ENCODE measurements at regions not wholly inside any gene's neighbourhood (a gene's known extent, or its start where the extent isn't known, plus 50 kb on each side); places are given as distances from the start of the nearest gene placed in this dataset.

- Histone ChIP-seq H2AFZ (ENCODE audit: low read depth, low read length) (no peak overlapping the region), H3K4me2 (ENCODE audit: low read length) (no peak overlapping the region), H3K27ac (ENCODE audit: low read length) (no peak overlapping the region), H3K79me2 (replicated peaks; ENCODE audit: insufficient read depth, low read length) (no peaks in the 10 kb centered on the region), H3F3A (ENCODE audit: insufficient read depth, low read length, poor library complexity, severe bottlenecking) (no peaks in the 10 kb centered on the region), H3K27me3 (ENCODE audit: insufficient read depth, low read depth, low read length) (no peaks in the 10 kb centered on the region), H4K20me1 (ENCODE audit: insufficient read depth) (no peaks in the 10 kb centered on the region), H3K4me3 (ENCODE audit: low read length) (no peak overlapping the region), H3K36me3 (ENCODE audit: insufficient read depth, low read length) (no peaks in the 10 kb centered on the region), H3K9ac (ENCODE audit: low read length) (no peak overlapping the region), H3K9me3 (ENCODE audit: low read length) (no peaks in the 10 kb centered on the region), H3K9me2 (ENCODE audit: insufficient read depth, low read length) (no peaks in the 10 kb centered on the region)
- no peak for TF ChIP-seq RAD21 (conservative IDR thresholded peaks at IDR 0.05)
- TF ChIP-seq POLR2AphosphoS5 (IDR thresholded peaks at IDR 0.05) = no peak
- no peak for TF ChIP-seq EP300 (conservative IDR thresholded peaks at IDR 0.05; ENCODE audit: poor library complexity, severe bottlenecking)
- TF ChIP-seq TAF1 (IDR thresholded peaks at IDR 0.05; ENCODE audit: low read depth) = no peak
- TF ChIP-seq CTCF (IDR thresholded peaks at IDR 0.05; ENCODE audit: poor library complexity, severe bottlenecking) = no peak
- no peak for TF ChIP-seq REST (IDR thresholded peaks at IDR 0.05; ENCODE audit: borderline replicate concordance)
- no peak for TF ChIP-seq EZH2 (IDR thresholded peaks at IDR 0.05; ENCODE audit: borderline replicate concordance, insufficient read depth, low read length, poor library complexity, severe bottlenecking)
- no peak for TF ChIP-seq SMC3 (conservative IDR thresholded peaks at IDR 0.05; ENCODE audit: poor library complexity)
- TF ChIP-seq MXI1 (conservative IDR thresholded peaks at IDR 0.05; ENCODE audit: poor library complexity, severe bottlenecking) = no peak
These were observed 492.2 kb downstream of the FLRT2 start for GRCh38 chr14:86022031-86022629.

GRCh38 chr14:86020841-86021240 lies 490.9 kb downstream of the FLRT2 start:
- TF ChIP-seq MXI1 (conservative IDR thresholded peaks at IDR 0.05; ENCODE audit: poor library complexity, severe bottlenecking) (no peak), TAF1 (IDR thresholded peaks at IDR 0.05; ENCODE audit: low read depth) (no peak), EZH2 (IDR thresholded peaks at IDR 0.05; ENCODE audit: borderline replicate concordance, insufficient read depth, low read length, poor library complexity, severe bottlenecking) (no peak), CTCF (IDR thresholded peaks at IDR 0.05; ENCODE audit: poor library complexity, severe bottlenecking) (no peak), REST (IDR thresholded peaks at IDR 0.05; ENCODE audit: borderline replicate concordance) (no peak), SMC3 (conservative IDR thresholded peaks at IDR 0.05; ENCODE audit: poor library complexity) (no peak)
- Histone ChIP-seq H3K9ac (ENCODE audit: low read length) (no peak overlapping the region), H3K9me2 (ENCODE audit: insufficient read depth, low read length) (no peaks in the 10 kb centered on the region)

More at GRCh38 chr14:86020841-86021240, 490.9 kb downstream of the FLRT2 start:
- no peaks in the 10 kb centered on the region for H3K9me3 ChIP-seq (ENCODE audit: low read length)
- no peak overlapping the region for H2AFZ ChIP-seq (ENCODE audit: low read depth, low read length)
- no peaks in the 10 kb centered on the region for H3K79me2 ChIP-seq (replicated peaks; ENCODE audit: insufficient read depth, low read length)
- no peak overlapping the region for H3K4me2 ChIP-seq (ENCODE audit: low read length)
- H3K27ac ChIP-seq (ENCODE audit: low read length) = no peak overlapping the region
- no peaks in the 10 kb centered on the region for H3K36me3 ChIP-seq (ENCODE audit: insufficient read depth, low read length)
- H3K27me3 ChIP-seq (ENCODE audit: insufficient read depth, low read depth, low read length) = no peaks in the 10 kb centered on the region
- no peaks in the 10 kb centered on the region for H4K20me1 ChIP-seq (ENCODE audit: insufficient read depth)
- no peaks in the 10 kb centered on the region for H3F3A ChIP-seq (ENCODE audit: insufficient read depth, low read length, poor library complexity, severe bottlenecking)
- H3K4me3 ChIP-seq (ENCODE audit: low read length) = no peak overlapping the region
